HCT116 (cell line): ENCODE measurements at regions not wholly inside any gene's neighbourhood (a gene's known extent, or its start where the extent isn't known, plus 50 kb on each side); places are given as distances from the start of the nearest gene placed in this dataset.

ENCODE experiments used
- ATAC-seq: fragments of 200-7000 bp; cut with Tn5 transposase; 2 replicates; pipeline ENCODE4 v1.9.1; 2020; ENCODE audit warnings: mild to moderate bottlenecking, moderate library complexity
- BruUV-seq: library from RNA; stranded (reverse); fragments of 400-500 nt; replicated peaks from 2 replicates; lab custom pipeline; 2021; lab: Mats Ljungman, UMichigan
- CTCF ChIA-PET: fragments of 300-600 bp; sonication (Branson Sonifier 250); formaldehyde crosslinking; loops from one replicate; lab custom pipeline; 2021; ENCODE audit warnings: antibody characterized with exemption; lab: Charles Lee
- POLR2A ChIA-PET: fragments of 300-600, 350-600 bp; sonication (Branson Sonifier 250); formaldehyde crosslinking; loops from one replicate; lab custom pipeline; 2021; ENCODE audit warnings: antibody characterized with exemption; lab: Charles Lee
- RAD21 ChIA-PET, 2 experiments: fragments of 300-600 bp; sonication (Branson Sonifier 250); formaldehyde crosslinking; loops; one replicate each; lab custom pipeline; 2023; ENCODE audit warnings: low total read pairs in 2 of 2; ENCODE audit not compliant: uncharacterized antibody in 2 of 2, unreplicated experiment in 2 of 2, low non-redundant PET in 1 of 2; lab: Charles Lee
- DNase-seq: peaks from one replicate; pipeline ENCODE4 v3.0.0-alpha.2; 2010; ENCODE audit warnings: low read depth, low spot score
- H2AFZ ChIP-seq: fragments of 200-600 bp; shearing (Covaris generic), sonication (generic); 2 replicates; pipeline ENCODE4 v1.6.1; 2017; ENCODE audit warnings: low read depth, mixed run types, mixed read lengths, antibody characterized with exemption, low read length; ENCODE audit not compliant: poor library complexity, severe bottlenecking
- H3K27ac ChIP-seq: 2 replicates; pipeline ENCODE4 v1.5.1; 2012; ENCODE audit warnings: low read depth, low read length
- H3K27me3 ChIP-seq: fragments of 200-600 bp; sonication (generic); 2 replicates; pipeline ENCODE4 v1.6.1; 2016; ENCODE audit warnings: mixed run types, low read length, mixed read lengths; ENCODE audit not compliant: insufficient read depth
- H3K36me3 ChIP-seq, 2 experiments: fragments of 200-500 bp in 1 of 2; fragments of 200-600 bp in 1 of 2; sonication (Bioruptor generic) in 1 of 2; sonication (generic) in 1 of 2; 2 replicates each; pipeline versions ENCODE4 v1.5.1 to v1.6.1; 2014 to 2016; ENCODE audit warnings: low read length in 2 of 2, inconsistent platforms in 1 of 2, mixed read lengths in 1 of 2, mixed run types in 1 of 2; ENCODE audit not compliant: insufficient read depth in 2 of 2, control insufficient read depth in 1 of 2
- H3K4me1 ChIP-seq, 2 experiments: fragments of 200-600 bp in 1 of 2; sonication (generic) in 1 of 2; 2 replicates each; pipeline versions ENCODE4 v1.5.1 to v1.6.1; 2012 to 2017; ENCODE audit warnings: low read length in 2 of 2, inconsistent platforms in 1 of 2, mild to moderate bottlenecking in 1 of 2, mixed read lengths in 1 of 2, mixed run types in 1 of 2, moderate library complexity in 1 of 2; ENCODE audit not compliant: insufficient read depth in 2 of 2, control insufficient read depth in 1 of 2
- H3K4me2 ChIP-seq: fragments of 200-600 bp; sonication (generic); 2 replicates; pipeline ENCODE4 v1.6.1; 2017; ENCODE audit warnings: mixed run types, low read length, mixed read lengths
- H3K4me3 ChIP-seq, 2 experiments: fragments of 200-600 bp in 1 of 2; sonication (generic) in 1 of 2; replicated peaks in 1 of 2; 2 replicates each; pipeline ENCODE4 v1.5.1; 2011 to 2016; ENCODE audit warnings: low read length in 2 of 2, control low read depth in 1 of 2, low read depth in 1 of 2, mild to moderate bottlenecking in 1 of 2, mixed read lengths in 1 of 2, mixed run types in 1 of 2
- H3K79me2 ChIP-seq: fragments of 200-600 bp; sonication (generic); 2 replicates; pipeline ENCODE4 v1.6.1; 2017; ENCODE audit warnings: mild to moderate bottlenecking, mixed run types, low read length, moderate library complexity, mixed read lengths; ENCODE audit not compliant: insufficient read depth
- H3K9ac ChIP-seq: fragments of 200-600 bp; sonication (generic); 2 replicates; pipeline ENCODE4 v1.6.1; 2016; ENCODE audit warnings: low read length, mixed read lengths
- H3K9me2 ChIP-seq: fragments of 200-600 bp; sonication (generic), shearing (Covaris generic); 2 replicates; pipeline ENCODE4 v1.6.1; 2017; ENCODE audit warnings: mixed run types, mild to moderate bottlenecking, moderate library complexity; ENCODE audit not compliant: insufficient read depth
- H3K9me3 ChIP-seq, 2 experiments: fragments of 200-500 bp in 1 of 2; fragments of 200-600 bp in 1 of 2; sonication (Bioruptor generic) in 1 of 2; sonication (generic) in 1 of 2; 2 replicates each; pipeline ENCODE4 v1.6.1; 2014 to 2017; ENCODE audit warnings: low read length in 2 of 2, mixed read lengths in 2 of 2, inconsistent platforms in 1 of 2, low read depth in 1 of 2, mild to moderate bottlenecking in 1 of 2, mixed run types in 1 of 2, moderate library complexity in 1 of 2; ENCODE audit not compliant: control insufficient read depth in 1 of 2, insufficient read depth in 1 of 2
- H4K20me1 ChIP-seq: fragments of 200-600 bp; sonication (generic), shearing (Covaris generic); 2 replicates; pipeline ENCODE4 v1.6.1; 2017; ENCODE audit warnings: mixed run types, mild to moderate bottlenecking, moderate library complexity; ENCODE audit not compliant: insufficient read depth
- CBX3 ChIP-seq: IDR thresholded peaks from 2 replicates; pipeline ENCODE4 v1.6.1; 2012; ENCODE audit warnings: low read depth
- EGR1 ChIP-seq: IDR thresholded peaks from 2 replicates; pipeline ENCODE4 v1.6.1; 2012; ENCODE audit warnings: low read depth
- ELF1 ChIP-seq: IDR thresholded peaks from 2 replicates; pipeline ENCODE4 v1.6.1; 2012; ENCODE audit warnings: low read depth, borderline replicate concordance
- POLR2A ChIP-seq: IDR thresholded peaks from 2 replicates; pipeline ENCODE4 v1.7.0; 2011; ENCODE audit warnings: borderline replicate concordance; ENCODE audit not compliant: insufficient read depth, insufficient read length; ENCODE audit errors: extremely low read depth
- SRF ChIP-seq: IDR thresholded peaks from 2 replicates; pipeline ENCODE4 v1.6.1; 2012; ENCODE audit warnings: low read depth
- TCF7L2 ChIP-seq: IDR thresholded peaks from 2 replicates; pipeline ENCODE4 v1.7.0; 2011; ENCODE audit warnings: borderline replicate concordance, inconsistent platforms; ENCODE audit not compliant: insufficient read depth, insufficient read length; ENCODE audit errors: extremely low read depth
- YY1 ChIP-seq: IDR thresholded peaks from 2 replicates; pipeline ENCODE4 v1.6.1; 2011; ENCODE audit warnings: low read length, low read depth, moderate library complexity, mild to moderate bottlenecking; ENCODE audit not compliant: insufficient replicate concordance; ENCODE audit errors: extremely low read depth
- ZFX ChIP-seq: fragments of 450-650 bp; IDR thresholded peaks from 2 replicates; pipeline ENCODE4 v1.6.1; 2017
- intact Hi-C: fragments of 100-400 bp; cut with micrococcal nuclease; formaldehyde crosslinking; loops from 2 replicates; pipeline ENCODE4 v1.10.0; 2022
- TF ChIP-seq, protein P1 (sequence below): IDR thresholded peaks from 2 replicates; pipeline ENCODE4 v1.6.1; 2012; ENCODE audit warnings: low read depth
- TF ChIP-seq, protein P2 (sequence below): IDR thresholded peaks from 2 replicates; pipeline ENCODE4 v1.6.1; 2011; ENCODE audit warnings: mild to moderate bottlenecking, low read length, moderate library complexity; ENCODE audit not compliant: insufficient replicate concordance; ENCODE audit errors: extremely low read depth
- TF ChIP-seq, protein P3 (sequence below): IDR thresholded peaks from 2 replicates; pipeline ENCODE4 v1.6.1; 2012

DNA sequence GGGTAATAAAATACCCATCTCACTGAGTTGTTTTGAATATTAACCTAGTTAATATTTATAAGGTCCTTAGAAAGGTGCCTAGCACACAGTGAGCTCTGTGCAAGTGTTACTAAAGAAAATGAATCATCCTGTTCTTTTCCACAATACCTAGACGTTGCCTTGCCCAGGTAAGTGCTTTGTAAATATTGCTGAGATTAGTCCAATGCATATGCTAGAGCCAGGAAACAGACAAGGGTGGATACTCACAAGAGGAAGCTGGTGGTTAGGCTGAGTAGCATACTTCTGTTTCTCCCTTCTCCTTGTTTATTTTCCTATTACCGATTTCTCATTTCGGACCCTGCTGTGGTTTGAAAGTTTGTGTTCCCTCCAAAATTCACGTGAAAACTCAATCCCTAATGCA is 58.1 kb upstream of the BARX2 start (continued):
- TF ChIP-seq, protein P1, sequence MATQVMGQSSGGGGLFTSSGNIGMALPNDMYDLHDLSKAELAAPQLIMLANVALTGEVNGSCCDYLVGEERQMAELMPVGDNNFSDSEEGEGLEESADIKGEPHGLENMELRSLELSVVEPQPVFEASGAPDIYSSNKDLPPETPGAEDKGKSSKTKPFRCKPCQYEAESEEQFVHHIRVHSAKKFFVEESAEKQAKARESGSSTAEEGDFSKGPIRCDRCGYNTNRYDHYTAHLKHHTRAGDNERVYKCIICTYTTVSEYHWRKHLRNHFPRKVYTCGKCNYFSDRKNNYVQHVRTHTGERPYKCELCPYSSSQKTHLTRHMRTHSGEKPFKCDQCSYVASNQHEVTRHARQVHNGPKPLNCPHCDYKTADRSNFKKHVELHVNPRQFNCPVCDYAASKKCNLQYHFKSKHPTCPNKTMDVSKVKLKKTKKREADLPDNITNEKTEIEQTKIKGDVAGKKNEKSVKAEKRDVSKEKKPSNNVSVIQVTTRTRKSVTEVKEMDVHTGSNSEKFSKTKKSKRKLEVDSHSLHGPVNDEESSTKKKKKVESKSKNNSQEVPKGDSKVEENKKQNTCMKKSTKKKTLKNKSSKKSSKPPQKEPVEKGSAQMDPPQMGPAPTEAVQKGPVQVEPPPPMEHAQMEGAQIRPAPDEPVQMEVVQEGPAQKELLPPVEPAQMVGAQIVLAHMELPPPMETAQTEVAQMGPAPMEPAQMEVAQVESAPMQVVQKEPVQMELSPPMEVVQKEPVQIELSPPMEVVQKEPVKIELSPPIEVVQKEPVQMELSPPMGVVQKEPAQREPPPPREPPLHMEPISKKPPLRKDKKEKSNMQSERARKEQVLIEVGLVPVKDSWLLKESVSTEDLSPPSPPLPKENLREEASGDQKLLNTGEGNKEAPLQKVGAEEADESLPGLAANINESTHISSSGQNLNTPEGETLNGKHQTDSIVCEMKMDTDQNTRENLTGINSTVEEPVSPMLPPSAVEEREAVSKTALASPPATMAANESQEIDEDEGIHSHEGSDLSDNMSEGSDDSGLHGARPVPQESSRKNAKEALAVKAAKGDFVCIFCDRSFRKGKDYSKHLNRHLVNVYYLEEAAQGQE: no peak
- TF ChIP-seq EGR1: no peak
- TF ChIP-seq, protein P2, sequence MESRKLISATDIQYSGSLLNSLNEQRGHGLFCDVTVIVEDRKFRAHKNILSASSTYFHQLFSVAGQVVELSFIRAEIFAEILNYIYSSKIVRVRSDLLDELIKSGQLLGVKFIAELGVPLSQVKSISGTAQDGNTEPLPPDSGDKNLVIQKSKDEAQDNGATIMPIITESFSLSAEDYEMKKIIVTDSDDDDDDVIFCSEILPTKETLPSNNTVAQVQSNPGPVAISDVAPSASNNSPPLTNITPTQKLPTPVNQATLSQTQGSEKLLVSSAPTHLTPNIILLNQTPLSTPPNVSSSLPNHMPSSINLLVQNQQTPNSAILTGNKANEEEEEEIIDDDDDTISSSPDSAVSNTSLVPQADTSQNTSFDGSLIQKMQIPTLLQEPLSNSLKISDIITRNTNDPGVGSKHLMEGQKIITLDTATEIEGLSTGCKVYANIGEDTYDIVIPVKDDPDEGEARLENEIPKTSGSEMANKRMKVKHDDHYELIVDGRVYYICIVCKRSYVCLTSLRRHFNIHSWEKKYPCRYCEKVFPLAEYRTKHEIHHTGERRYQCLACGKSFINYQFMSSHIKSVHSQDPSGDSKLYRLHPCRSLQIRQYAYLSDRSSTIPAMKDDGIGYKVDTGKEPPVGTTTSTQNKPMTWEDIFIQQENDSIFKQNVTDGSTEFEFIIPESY: no peak
- no peak for TF ChIP-seq YY1
- no peak for TF ChIP-seq ZFX

DNA sequence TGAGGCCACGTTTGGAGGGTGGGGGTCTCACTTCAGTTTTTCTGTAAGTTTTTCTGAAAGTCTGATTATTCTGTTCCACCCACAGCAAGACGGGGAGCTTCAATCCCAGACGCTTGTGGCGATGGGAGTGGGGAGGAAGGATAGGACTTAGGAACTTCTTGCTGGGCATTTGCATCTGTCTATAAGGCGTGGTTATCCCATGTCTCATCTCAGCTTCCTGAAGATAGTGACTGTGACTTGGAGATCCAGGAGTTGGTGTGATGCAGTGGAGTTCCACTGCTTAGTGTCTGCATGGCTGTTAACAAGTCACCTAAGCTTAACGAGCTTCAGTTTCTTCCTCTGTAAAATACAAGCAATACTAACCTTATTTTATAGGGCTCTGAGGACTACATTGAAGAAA is 58.9 kb upstream of the BARX2 start:
- H4K20me1 ChIP-seq: no peaks in the 10 kb centered on the region
- no peaks in the 10 kb centered on the region for H3K9me3 ChIP-seq
- RAD21 ChIA-PET: no interaction called here
- no peak overlapping the region for H3K27ac ChIP-seq
- intact Hi-C loops: no loop called here
- no peak overlapping the region for H2AFZ ChIP-seq
- peaks cover 25 to 33% of the 10 kb centered on the region in 2 experiments for H3K4me1 ChIP-seq
- H3K9ac ChIP-seq: no peak overlapping the region
- DNase-seq: no peak
- H3K79me2 ChIP-seq: no peaks in the 10 kb centered on the region
- H3K4me3 ChIP-seq: no peak overlapping the region
- BruUV-seq: no TSS peak
- H3K27me3 ChIP-seq: no peaks in the 10 kb centered on the region
- TF ChIP-seq ELF1 (no peak), CBX3 (no peak), TCF7L2 (no peak), POLR2A (no peak), SRF (no peak), ZFX (no peak), EGR1 (no peak)
- TF ChIP-seq, protein P3, sequence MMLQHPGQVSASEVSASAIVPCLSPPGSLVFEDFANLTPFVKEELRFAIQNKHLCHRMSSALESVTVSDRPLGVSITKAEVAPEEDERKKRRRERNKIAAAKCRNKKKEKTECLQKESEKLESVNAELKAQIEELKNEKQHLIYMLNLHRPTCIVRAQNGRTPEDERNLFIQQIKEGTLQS: no peak
- TF ChIP-seq, protein P2: no peak
- TF ChIP-seq, protein P1: no peak
- CTCF ChIA-PET: interaction anchor here (2.2 kb wide), 1 partner anchor 15 kb away, joined by 10 read pairs; no protein-coding TSS in a partner anchor
- no peak for ATAC-seq
- H3K4me2 ChIP-seq: no peak overlapping the region
- no peaks in the 10 kb centered on the region for H3K9me2 ChIP-seq
- H3K36me3 ChIP-seq: no peaks in the 10 kb centered on the region
- POLR2A ChIA-PET: interaction anchor here (1.1 kb wide), 1 partner anchor 293 kb away, joined by 3 read pairs; no protein-coding TSS in a partner anchor
